HG02840 (cell line): ENCODE measurements at regions not wholly inside any gene's neighbourhood (a gene's known extent, or its start where the extent isn't known, plus 50 kb on each side); places are given as distances from the start of the nearest gene placed in this dataset.
"Not testable (repeated sequence)": the region's sequence is repeated elsewhere in the genome, so short reads cannot be mapped to it uniquely, and the experiment has no call there.

Source experiments
- ATAC-seq: cut with Tn5 transposase; IDR thresholded peaks from one replicate; pipeline ENCODE4 v1.9.1; 2021; ENCODE audit warnings: mild to moderate bottlenecking, moderate library complexity, moderate number of reproducible peaks; ENCODE audit not compliant: unreplicated experiment, low FRiP score

DNA sequence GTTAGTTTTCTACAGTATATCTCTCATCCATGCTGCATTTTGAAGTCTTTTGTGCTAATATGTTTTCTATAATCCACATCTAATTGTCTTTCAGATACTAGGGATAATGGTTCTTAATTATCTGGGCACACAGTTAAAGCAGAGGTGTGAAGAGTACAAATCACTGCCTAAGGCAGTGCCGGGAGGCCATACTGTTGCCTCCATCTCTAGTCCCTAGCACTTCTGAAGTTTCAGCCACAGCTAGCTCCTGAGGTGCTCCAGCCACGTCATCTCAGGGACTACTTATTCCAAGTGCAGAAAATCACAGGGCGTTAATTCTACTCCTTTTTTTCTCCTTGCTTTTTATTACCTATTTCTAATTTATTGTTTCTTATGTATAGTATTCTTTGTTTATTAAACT, 760.0 kb upstream of the FAM174A start:
- no peak for ATAC-seq

DNA sequence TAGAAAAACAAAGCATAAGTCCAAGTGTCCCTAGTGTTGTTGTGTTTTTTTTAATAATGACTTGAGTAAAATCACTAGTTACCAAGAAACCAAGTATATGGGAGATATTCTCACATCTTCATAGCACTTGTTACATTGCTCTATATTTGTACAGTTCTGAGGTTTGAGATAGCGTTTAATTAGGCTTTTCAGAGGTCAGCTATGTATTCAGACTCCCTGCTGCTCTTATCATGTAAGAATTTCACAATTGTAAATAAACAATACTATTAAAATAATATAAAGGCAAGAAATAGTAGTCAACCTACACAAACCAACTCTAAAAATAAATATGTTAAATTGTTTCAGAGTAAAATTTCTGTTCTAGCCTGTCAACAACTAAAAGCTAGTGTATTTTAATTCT, 761.9 kb upstream of the FAM174A start:
- no peak for ATAC-seq

DNA sequence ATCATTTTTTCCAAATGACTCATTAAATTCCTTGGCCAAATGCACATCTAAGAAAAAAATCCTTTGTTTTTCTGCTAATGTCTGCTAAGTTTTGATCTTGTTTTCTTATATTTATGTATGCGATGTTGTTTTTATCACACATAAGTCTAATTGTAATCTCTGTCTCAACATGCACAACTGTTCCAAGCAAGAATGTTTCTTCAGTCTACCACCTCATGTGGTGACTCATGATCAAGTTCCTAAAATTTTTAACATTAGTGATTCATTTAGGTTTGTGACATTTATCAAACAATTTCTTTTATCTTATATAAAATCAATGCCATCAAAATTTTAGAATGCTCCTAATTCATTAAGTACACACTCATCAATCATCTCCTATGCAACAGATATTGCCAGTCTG, 763.9 kb upstream of the FAM174A start:
- ATAC-seq, result no peak

DNA sequence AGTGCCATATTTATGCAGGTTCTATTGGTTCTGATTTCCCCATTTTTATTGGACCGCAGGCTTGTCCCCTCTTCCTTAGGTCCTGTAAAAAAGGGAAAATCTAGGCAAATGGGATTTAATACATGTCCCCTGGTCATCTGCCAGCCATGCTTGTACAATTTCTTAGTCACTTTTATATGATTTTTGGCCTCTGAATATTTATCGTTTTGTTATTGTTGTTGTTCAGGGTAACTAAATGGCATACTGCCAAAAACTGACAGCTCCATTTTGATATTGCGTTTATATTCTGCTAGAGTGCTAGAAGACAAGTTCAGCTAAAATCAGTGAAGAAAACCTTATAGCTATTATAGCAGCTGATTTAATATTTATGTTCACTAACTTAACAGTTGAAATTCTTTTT, 770.2 kb upstream of the FAM174A start:
- no peak for ATAC-seq

DNA sequence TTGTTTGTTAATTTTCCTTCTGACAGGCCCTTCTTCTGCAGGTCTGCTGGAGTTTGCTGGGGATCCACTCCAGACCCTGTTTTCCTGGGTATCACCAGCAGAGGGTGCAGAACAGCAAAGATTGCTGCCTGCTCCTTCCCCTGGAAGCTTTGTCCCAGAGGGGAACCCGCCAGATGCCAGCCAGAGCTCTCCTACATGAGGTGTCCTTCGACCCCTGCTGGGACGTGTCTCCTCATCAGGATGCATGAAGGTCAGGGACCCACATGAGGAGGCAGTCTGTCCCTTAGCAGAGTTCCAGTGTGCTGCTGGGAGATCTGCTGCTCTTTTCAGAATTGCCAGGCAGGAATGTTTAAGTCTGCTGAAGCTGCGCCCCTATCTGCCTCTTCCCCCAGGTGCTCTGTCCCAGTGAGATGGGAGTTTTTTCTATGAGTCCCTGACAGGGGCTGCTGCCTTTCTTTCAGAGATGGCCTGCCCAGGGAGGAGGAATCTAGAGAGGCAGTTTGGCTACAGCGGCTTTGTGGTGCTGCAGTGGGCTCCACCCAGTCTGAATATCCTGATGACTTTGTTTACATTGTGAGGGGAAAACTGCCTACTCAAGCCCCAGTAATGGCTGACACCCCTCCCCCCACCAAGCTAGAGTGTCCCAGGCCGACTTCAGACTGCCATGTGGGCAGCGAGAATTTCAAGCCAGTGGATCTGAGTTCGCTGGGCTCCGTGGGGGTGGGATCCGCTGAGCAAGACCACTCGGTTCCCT, 772.0 kb upstream of the FAM174A start:
- ATAC-seq, result no peak

DNA sequence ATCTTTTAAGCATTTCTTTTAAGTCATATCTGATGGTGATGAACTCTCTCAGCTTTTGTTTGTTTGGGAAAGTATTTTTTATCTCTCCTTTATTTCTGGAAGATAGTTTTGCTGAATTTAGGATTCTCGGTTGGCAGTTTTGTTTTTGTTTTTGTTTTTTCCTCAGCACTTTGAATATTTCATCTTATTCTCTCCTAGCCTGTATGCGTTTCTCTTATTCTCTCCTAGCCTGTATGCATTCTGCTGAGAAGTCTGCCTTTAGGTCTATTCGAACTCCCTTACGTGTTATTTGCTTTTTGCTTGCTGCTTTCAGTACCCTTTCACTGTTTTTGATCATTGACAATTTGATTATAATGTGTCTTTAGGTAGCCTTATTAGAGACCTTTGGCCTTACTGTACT, 787.8 kb upstream of the FAM174A start:
- no peak for ATAC-seq

DNA sequence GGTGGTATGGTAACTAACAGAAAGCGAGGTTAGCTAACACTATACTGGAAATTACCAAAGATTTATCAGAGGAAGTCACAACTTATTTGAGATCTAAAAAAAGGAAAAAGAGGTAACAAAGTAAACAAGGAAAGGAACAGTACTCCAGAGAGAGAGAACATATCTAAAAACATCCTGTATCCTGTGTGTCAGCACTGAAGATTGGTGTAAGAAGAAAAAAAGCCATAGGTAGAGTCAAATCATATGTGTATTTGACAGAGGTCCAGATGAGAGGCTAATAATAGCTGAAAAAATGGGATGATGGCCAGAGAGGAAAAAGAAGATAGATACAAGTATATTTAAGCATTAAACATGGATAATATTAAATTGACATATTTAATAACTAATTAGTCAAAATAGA, 802.0 kb upstream of the FAM174A start:
- ATAC-seq, result not testable (repeated sequence)

DNA sequence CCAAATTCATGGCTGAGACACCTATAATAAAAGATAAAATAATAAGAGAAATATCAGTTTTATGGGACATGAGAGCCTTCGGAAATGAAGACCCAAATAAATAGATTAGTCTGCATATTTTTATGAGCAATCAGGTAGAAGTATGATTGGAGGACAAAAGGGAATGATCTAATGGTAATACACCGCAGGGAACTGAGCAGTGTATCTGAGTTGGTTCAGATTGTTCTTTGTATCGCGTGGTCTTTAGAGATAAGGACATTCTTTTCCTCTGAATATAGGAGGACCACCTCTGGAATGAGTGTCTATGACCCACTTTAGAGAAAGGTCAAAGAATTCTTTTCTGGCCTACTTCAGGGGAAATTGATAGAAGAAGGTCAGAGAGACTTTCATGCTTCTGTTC, 801.8 kb upstream of the CHD1 start:
- not testable (repeated sequence) for ATAC-seq

DNA sequence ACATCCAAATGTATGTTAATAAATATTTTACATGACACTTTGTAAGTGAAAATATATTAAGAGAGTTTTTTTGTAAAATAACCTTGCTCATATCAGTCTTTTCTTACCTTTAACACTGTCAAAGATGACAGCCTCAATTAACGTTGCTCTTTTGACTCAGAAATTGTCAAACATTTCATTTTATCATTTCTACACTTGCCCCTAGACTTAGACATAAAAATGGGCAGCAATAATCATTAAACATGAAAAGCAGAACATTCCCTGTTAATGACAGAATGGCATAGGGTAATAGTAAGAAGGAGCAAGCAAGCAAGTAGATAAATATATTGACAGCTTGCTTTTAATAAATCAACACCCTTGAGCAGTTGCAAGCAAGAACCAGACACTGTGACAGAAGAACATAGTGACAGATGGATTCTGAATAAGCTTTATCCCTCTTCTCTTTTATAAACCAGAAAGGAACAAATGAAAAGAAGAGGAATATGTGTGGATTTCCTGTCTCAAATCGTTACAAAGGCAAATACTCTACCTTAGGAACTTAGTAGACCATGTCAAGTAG, 796.0 kb upstream of the CHD1 start:
- no peak for ATAC-seq

DNA sequence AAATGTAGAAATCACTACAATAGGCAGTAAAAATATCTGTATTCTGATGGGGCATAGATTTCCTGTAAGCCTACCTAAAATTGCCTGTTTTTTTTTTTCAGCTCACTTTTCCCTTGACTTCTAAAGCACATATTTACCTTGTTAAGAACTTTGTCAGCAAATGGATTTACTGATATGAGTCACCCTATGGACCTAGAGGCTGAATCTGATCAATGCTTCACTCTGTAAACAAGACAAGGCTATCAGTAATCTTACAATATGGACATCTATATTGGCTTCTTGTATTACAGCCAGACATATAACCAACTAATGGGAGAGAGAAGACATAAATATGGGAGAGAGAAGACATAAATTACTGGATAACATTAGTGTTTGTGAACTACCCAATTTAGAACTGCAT, 792.7 kb upstream of the CHD1 start:
- no peak for ATAC-seq

DNA sequence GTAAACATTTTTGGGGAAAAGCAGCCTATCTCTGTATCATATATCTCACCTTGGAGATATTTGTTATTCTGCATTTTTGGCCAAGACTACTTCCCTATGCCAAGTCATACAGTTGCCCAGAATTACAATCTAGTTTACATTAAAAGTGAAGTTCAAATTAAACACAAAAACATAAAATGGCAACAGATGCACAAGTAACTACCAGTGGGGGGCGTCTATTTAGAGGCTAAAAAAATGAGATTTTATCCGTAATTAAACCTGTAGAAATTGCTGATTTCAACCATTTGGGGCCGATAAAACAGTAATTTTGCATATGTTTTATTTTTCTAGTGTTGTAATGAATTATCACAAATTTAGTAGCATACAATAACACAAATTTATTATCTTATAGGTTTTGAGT, 787.1 kb upstream of the CHD1 start:
- no peak for ATAC-seq

DNA sequence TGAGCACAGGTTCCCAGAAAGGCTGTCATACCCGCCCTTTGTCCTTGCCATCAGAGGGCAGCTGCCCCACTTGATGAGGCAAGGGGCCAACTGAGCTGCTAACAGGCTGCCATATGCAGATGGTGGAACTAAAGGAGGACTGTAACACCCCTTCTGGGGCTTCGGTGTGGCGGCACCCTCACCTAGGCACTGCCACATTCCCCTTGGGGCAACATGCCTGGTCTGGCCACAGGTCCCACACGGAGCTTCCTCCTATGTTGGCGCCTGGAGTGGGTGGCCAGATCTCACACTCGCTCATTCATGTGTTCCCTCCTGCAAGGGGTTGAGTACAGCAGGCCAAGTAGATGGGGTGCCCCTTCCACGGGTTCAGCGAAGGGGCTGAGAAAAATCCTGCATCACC, 777.4 kb upstream of the CHD1 start:
- ATAC-seq, result no peak

DNA sequence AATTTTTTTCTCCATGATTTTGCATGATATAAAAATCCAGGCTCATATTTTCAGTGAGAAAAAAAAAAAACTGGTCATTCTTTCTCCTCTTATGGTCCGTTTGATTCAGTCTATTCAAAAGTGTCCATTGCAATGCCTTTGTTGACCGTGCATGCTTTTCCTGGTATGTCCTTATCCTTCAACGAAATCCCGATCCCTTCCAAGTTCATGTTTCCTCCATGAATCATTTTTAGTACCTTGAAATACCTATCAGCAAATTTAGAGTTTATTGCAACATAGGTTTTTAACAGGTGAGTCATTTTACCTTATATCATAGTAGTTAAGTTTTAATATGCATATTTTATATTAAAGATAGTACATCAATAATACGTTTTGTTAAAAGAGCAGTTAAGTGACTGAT, 773.8 kb upstream of the CHD1 start:
- no peak for ATAC-seq

DNA sequence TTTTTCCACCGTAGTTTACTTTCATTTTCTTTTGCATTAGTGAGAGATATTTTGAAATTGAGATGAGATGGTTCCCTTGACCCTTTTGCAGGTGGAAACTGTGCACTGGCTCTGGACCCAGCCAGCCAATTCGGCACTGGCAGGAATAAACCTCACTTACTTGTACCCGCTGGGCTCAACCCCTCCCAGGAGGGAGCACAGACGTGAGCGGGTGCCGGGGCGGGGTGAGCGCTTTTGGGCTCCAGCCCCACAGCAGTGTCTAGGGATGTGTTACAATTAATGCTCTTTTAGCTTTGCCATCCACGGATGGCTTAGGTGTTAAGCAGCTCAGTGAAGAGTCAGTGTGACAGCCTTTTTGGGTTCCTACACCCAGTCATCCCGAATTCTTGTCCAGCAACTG, 766.1 kb upstream of the CHD1 start:
- ATAC-seq, result no peak

DNA sequence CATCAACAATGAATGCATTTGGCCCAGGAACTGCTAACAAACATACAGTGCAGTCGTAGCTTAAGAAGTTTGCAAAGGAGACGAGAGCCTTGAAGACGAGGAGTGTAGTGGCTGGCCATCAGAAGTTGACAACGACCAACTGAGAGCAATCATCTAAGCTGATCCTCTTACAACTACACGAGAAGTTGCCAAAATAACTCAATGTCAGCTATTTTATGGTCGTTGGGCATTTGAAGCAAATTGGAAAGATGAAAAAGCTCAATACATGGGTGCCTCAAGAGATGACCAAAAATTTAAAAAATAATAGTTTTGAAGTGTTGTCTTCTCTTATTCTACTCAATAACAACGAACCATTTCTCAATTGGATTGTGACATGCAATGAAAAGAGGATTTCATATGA, 757.7 kb upstream of the CHD1 start:
- no peak for ATAC-seq

DNA sequence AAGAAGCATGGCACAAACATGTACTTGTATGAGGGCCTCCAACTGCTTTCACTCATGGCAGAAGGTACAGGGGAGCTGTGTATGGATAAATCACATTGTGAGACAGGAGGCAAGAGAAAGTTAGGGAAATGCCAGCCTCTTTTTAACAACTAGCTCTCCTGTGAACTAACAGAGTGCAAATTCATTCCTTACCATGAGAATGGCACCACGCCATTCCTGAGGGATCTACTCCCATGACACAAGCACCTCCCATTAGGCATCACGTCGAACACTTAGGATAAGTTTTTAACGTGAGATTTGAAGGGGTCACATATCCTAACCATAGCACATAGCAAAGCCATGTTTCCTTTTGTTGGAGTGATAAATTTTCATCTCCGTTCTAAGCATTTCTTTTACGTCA, 747.2 kb upstream of the CHD1 start:
- no peak for ATAC-seq

DNA sequence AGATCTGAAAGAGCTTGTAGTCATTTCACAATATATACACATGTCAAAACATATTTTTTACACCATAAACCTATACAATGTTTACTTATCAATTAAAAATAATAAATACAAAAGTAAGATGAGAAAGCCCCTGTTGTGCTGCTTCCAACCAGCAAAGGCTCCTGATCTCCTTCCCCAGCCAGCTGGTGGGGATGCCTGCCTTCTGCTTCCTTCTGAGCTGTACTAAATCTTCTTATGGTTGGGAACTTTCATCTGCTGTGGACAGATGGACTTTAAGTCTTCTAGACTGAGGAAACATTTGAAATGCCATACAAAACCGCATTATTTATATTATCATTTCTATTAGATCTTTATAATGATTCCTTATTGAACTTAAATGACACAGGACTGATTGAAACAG, 745.3 kb upstream of the CHD1 start:
- no peak for ATAC-seq

DNA sequence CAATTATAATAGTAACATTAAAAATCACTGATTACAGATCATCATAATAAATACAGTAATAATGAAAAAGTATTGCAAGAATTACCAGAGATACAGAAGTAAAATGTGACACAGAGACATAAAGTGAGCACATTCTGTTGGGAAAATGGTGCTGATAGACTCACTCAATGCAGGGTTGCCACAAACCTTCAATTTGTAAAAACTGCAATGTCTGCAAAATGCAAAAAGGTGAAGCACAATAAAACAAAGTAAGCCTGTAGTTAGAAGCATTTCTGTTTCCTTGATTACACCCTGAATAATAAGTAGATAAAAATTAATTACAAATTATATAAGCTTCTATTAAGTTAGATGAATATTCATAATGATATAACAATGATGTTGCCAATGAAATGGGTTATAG, 736.2 kb upstream of the CHD1 start:
- ATAC-seq, result no peak

DNA sequence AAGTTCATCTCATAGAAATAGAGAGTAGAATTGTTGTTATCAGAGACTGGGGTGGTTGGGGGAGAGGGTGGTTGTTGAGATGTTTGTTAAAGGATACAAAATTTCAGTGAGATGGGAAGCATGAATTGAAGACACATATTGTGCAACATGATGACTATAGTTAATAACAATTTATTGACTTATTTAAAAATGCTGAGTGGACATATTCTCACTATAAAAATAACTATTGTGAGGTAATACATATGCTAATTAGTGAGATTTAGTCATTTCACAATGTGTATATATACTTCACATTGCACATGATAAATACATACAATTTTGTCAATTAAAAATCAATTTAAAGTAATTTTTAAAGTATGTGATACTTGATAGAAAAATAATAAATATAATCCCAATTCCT, 722.5 kb upstream of the CHD1 start:
- ATAC-seq, result no peak

DNA sequence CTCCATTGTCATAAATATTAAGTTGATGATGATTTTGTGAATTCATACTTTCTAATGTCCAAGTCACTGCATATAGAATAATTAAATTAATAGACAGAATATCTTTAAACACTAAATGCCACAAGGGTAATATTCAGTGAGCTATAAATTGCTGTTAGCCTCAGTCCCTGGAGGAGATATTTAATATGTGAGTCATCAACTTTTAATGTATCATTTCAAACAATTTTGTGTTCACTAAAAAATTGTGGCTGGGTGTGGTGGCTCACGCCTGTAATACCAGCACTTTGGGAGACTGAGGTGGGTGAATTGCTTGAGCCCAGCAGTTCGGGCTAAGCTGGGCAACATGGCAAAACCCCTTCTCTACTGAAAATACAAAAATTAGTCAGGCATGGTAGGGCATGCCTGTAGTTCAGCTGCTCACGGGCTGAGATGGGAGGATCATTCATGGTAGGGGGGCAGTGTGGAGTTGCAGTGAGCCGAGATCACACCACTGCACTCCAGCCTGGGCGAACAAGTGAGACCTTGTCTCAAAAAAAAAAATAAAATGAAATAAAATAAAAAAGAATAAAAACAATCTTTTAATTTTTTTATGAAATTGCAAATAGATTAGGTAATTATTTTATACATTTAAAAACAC, 717.3 kb upstream of the CHD1 start:
- ATAC-seq, result no peak

DNA sequence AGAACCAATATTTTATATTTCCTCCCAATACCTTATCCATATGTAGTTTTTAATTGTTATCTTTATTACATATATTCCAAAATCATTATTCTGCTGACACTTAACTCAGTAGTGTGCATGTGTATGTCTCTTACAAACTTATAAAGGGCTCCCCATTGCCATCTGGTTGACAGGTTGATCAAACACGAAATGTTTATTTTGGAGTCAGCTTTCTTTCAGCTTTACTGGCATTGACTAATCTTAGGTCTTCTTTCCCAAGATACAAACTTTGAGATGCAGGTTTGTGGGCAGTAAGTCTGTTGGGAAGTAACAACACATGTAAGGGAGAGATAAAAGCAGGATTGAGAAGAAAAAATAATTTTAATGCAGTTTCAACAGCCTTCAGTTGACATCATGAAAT, 716.0 kb upstream of the CHD1 start:
- ATAC-seq, result no peak

DNA sequence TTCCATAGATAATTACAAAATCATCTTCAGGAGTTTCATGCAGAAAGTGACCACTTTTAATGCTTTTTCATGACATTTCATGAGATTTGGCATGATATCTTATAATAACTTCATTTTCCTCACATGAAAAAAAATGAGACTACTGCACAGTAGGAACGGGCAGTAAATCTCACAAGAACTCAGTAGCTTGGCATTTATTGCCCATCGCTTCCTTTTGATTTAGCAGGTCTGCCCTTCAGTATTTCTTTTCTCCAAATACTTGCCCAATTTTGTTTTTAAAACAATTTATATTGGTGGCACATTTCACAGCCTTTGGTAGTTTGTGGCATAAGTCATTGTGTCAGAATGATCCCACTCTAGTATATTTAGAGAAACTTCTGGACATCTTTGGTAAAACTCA, 711.8 kb upstream of the CHD1 start:
- no peak for ATAC-seq
